HepG2 (cell line): ENCODE measurements at regions not wholly inside any gene's neighbourhood (a gene's known extent, or its start where the extent isn't known, plus 50 kb on each side); places are given as distances from the start of the nearest gene placed in this dataset.

Source experiments
- ATF4 ChIP-seq, 2 experiments: fragments of 450-650 bp in 1 of 2; sonication (generic) in 1 of 2; formaldehyde crosslinking; IDR thresholded peaks; 2 replicates each; pipeline versions ENCODE4 v1.5.0 to v1.8.0; 2020 to 2022; ENCODE audit warnings: mild to moderate bottlenecking in 1 of 2, missing genetic modification reagents in 1 of 2
- BCL6 ChIP-seq: IDR thresholded peaks from 2 replicates; pipeline ENCODE4 v1.6.1; 2016; ENCODE audit warnings: missing genetic modification reagents, missing compliant biosample characterization
- HDAC1 ChIP-seq: sonication (generic); formaldehyde crosslinking; IDR thresholded peaks from 2 replicates; pipeline ENCODE4 v1.5.1; 2020; ENCODE audit warnings: mild to moderate bottlenecking, missing genetic modification reagents
- LBX2 ChIP-seq: sonication (generic); formaldehyde crosslinking; IDR thresholded peaks from 2 replicates; pipeline ENCODE4 v1.5.0; 2020; ENCODE audit warnings: missing genetic modification reagents, mild to moderate bottlenecking, borderline replicate concordance
- MAFK ChIP-seq, 2 experiments: IDR thresholded peaks in 1 of 2; conservative IDR thresholded peaks in 1 of 2; 2 replicates each; pipeline ENCODE4 v1.6.1; 2011; ENCODE audit warnings: improper control_type of control experiment in 2 of 2, low read length in 2 of 2
- NPAS2 ChIP-seq: sonication (generic); formaldehyde crosslinking; IDR thresholded peaks from 2 replicates; pipeline ENCODE4 v1.8.0; 2022; ENCODE audit warnings: mild to moderate bottlenecking, missing genetic modification reagents, borderline replicate concordance
- NR3C1 ChIP-seq: sonication (generic); formaldehyde crosslinking; IDR thresholded peaks from 2 replicates; pipeline ENCODE4 v1.4.0; 2020; ENCODE audit warnings: missing genetic modification reagents
- RNF2 ChIP-seq: fragments of 450-650 bp; conservative IDR thresholded peaks from 2 replicates; pipeline ENCODE4 v1.6.1; 2016; ENCODE audit warnings: low read depth
- SP5 ChIP-seq: IDR thresholded peaks from 2 replicates; pipeline ENCODE4 v1.6.1; 2016; ENCODE audit warnings: low read depth, borderline replicate concordance
- TRIM22 ChIP-seq: fragments of 450-650 bp; IDR thresholded peaks from 2 replicates; pipeline ENCODE4 v1.6.1; 2017
- ZNF12 ChIP-seq: sonication (generic); formaldehyde crosslinking; IDR thresholded peaks from 2 replicates; pipeline ENCODE4 v1.5.0; 2020; ENCODE audit warnings: missing genetic modification reagents
- ZNF205 ChIP-seq: IDR thresholded peaks from 2 replicates; pipeline ENCODE4 v1.6.1; 2018; ENCODE audit warnings: missing biosample characterization, missing genetic modification reagents
- ZNF232 ChIP-seq: sonication (generic); formaldehyde crosslinking; IDR thresholded peaks from 2 replicates; pipeline ENCODE4 v1.4.0; 2020; ENCODE audit warnings: missing genetic modification reagents, borderline replicate concordance
- ZNF326 ChIP-seq: sonication (generic); formaldehyde crosslinking; IDR thresholded peaks from 2 replicates; pipeline ENCODE4 v1.4.0; 2020; ENCODE audit warnings: missing genetic modification reagents, borderline replicate concordance
- ZNF430 ChIP-seq: sonication (generic); formaldehyde crosslinking; IDR thresholded peaks from 2 replicates; pipeline ENCODE4 v1.9.0; 2021; ENCODE audit warnings: mild to moderate bottlenecking, missing genetic modification reagents
- ZNF496 ChIP-seq: sonication (generic); formaldehyde crosslinking; IDR thresholded peaks from 2 replicates; pipeline ENCODE4 v1.8.1; 2023; ENCODE audit warnings: mild to moderate bottlenecking, moderate library complexity, missing genetic modification reagents; ENCODE audit not compliant: insufficient replicate concordance
- ZNF512B ChIP-seq: sonication (generic); formaldehyde crosslinking; IDR thresholded peaks from 2 replicates; pipeline ENCODE4 v1.5.1; 2020; ENCODE audit warnings: missing genetic modification reagents, mild to moderate bottlenecking, borderline replicate concordance
- ZNF550 ChIP-seq: sonication (generic); formaldehyde crosslinking; IDR thresholded peaks from 2 replicates; pipeline ENCODE4 v1.4.0; 2020; ENCODE audit warnings: mild to moderate bottlenecking, missing genetic modification reagents, borderline replicate concordance
- ZNF574 ChIP-seq: sonication (generic); formaldehyde crosslinking; IDR thresholded peaks from 2 replicates; pipeline ENCODE4 v1.4.0; 2020; ENCODE audit warnings: missing genetic modification reagents
- ZNF672 ChIP-seq: sonication (generic); formaldehyde crosslinking; IDR thresholded peaks from 2 replicates; pipeline ENCODE4 v1.8.1; 2022; ENCODE audit warnings: missing genetic modification reagents
- ZZZ3 ChIP-seq: sonication (generic); formaldehyde crosslinking; IDR thresholded peaks from 2 replicates; pipeline ENCODE4 v1.4.0; 2020; ENCODE audit warnings: missing genetic modification reagents, mild to moderate bottlenecking, borderline replicate concordance

- TF ChIP-seq LBX2 (CRISPR knock-in tag), result no peak
- TF ChIP-seq HDAC1 (CRISPR knock-in tag), result peak; percentile 60
- TF ChIP-seq ZNF12 (CRISPR knock-in tag), result peak; percentile 77; the same call in 1 of the 2 replicates
- no peak for TF ChIP-seq ZNF232 (CRISPR knock-in tag)
- TF ChIP-seq ZNF512B, result 0 out of 2 replicates have a peak, but pooled peaks have one; percentile 51
- no peak for TF ChIP-seq MAFK (conservative IDR thresholded peaks at IDR 0.05 in 1 of 2, IDR thresholded peaks at IDR 0.05 in 1 of 2; ENCODE audit: low read length in 2 of 2)
- no peak for TF ChIP-seq ZNF496 (CRISPR knock-in tag)
- no peak for TF ChIP-seq ATF4 (CRISPR knock-in tag; IDR thresholded peaks at IDR 0.05)
- TF ChIP-seq ZNF550, result no peak
- TF ChIP-seq BCL6 (CRISPR knock-in tag), result peak; percentile 78
- no peak for TF ChIP-seq NPAS2
- TF ChIP-seq ZNF205 (CRISPR knock-in tag), result peak; percentile 89
- TF ChIP-seq RNF2, result 0 out of 2 replicates have a peak, but pooled peaks have one; percentile 50
- TF ChIP-seq TRIM22, result no peak
- TF ChIP-seq ZNF326 (CRISPR knock-in tag), result no peak
- TF ChIP-seq ZNF672 (CRISPR knock-in tag), result no peak
- TF ChIP-seq ZZZ3 (CRISPR knock-in tag), result no peak
- TF ChIP-seq ZNF574 (CRISPR knock-in tag), result peak; percentile 30; the same call in 1 of the 2 replicates
- TF ChIP-seq SP5 (CRISPR knock-in tag), result peak; percentile 25; the same call in 1 of the 2 replicates
- TF ChIP-seq ZNF430 (CRISPR knock-in tag), result no peak
- TF ChIP-seq NR3C1 (CRISPR knock-in tag), result no peak
Measured at GRCh38 chr5:172564188-172564587, 76.9 kb upstream of the NEURL1B start (continued).
